ENCODE measurements at regions not wholly inside any gene's neighbourhood (a gene's known extent, or its start where the extent isn't known, plus 50 kb on each side); places are given as distances from the start of the nearest gene placed in this dataset.

DNA sequence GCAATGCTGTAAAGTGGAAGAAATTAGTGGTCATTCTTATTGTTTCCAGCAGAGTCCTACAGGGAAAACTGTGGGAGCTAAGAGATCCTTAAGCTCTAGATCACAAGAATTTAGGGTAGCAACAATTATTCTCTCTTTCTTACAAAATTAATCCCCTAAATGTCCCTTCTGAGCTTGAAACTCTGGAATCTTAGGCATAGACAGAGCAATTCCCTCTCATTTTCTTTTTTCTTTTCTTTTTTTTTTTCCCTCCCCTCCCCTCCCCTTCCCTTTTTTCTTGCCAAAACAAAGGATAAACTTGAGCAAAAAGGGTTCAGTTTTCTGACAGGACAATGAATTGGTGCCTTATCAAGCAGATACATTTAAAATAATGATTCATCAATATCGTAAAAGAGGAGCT lies 441.0 kb downstream of the DSC3 start:
- TF ChIP-seq, protein P1, sequence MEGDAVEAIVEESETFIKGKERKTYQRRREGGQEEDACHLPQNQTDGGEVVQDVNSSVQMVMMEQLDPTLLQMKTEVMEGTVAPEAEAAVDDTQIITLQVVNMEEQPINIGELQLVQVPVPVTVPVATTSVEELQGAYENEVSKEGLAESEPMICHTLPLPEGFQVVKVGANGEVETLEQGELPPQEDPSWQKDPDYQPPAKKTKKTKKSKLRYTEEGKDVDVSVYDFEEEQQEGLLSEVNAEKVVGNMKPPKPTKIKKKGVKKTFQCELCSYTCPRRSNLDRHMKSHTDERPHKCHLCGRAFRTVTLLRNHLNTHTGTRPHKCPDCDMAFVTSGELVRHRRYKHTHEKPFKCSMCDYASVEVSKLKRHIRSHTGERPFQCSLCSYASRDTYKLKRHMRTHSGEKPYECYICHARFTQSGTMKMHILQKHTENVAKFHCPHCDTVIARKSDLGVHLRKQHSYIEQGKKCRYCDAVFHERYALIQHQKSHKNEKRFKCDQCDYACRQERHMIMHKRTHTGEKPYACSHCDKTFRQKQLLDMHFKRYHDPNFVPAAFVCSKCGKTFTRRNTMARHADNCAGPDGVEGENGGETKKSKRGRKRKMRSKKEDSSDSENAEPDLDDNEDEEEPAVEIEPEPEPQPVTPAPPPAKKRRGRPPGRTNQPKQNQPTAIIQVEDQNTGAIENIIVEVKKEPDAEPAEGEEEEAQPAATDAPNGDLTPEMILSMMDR (conservative IDR thresholded peaks at IDR 0.05; ENCODE audit: low read length): no peak
- no peak for TF ChIP-seq EZH2phosphoT487 (IDR thresholded peaks at IDR 0.05; ENCODE audit: borderline replicate concordance)
